ENCODE measurements at regions not wholly inside any gene's neighbourhood (a gene's known extent, or its start where the extent isn't known, plus 50 kb on each side); places are given as distances from the start of the nearest gene placed in this dataset.
"Not testable (repeated sequence)": the region's sequence is repeated elsewhere in the genome, so short reads cannot be mapped to it uniquely, and the experiment has no call there.

- not testable (repeated sequence) for DNase-seq (ENCODE audit: low spot score)
These were observed 195.3 kb upstream of the PRSS16 start for GRCh38 chr6:27052082-27052730.

DNA sequence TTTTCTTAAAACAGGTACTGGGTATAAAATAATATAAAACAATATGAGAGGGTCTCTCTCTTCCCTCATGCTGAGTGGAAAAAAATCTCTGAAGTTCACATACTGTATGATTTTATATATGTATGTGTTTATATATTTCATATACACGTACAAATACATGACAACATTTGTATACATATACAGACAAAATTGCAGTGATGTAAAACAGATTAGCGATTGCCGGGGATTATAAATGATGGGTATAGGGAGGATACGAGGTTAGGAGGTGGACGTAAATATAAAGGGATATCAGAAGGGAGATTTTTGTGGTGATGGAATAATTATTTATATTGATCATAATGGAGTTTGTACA lies 194.8 kb upstream of the PRSS16 start:
- DNase-seq (ENCODE audit: low spot score), result no peak

- no peak for DNase-seq (ENCODE audit: low spot score)
These were observed 193.8 kb upstream of the PRSS16 start for GRCh38 chr6:27053738-27054137.

GRCh38 chr6:27056615-27057014 lies 190.9 kb upstream of the PRSS16 start:
- DNase-seq (ENCODE audit: low spot score), result no peak

DNA sequence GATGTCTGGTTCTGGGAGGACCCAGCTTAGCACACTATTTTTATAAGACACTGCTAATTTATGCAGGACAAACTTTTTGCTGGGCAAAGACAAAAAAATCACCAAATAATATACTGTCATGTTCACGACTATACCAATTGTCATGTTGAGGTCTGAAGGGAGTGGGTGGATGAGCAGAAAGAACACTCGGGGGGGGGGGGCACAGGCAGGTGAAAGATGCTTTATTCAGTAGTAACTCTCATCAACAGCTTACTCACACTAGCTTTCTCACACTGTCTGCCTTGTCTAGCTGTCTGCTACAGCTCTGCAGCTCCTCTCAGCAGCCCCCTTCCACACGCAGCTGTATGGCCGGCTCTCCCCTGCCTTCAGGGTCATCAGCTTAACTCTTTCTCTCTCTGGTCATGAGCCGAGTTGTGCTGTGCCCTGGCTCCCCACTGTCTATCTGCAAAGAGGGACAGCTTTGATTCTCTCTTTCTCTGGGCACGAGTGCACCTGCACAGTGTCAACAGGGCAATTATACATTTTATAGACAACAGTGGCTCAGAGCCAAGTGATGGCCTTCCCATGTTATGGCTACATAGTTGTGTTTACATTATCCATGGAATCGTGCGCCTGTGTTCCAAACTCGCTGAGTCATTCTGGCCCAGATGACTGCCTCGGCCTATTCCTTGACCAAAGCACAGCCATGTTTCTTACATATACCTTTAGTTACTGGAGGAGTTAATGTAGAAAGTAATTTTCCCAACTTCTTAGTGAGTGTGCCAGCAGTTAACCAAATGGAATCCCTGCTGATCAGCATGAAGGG lies 187.7 kb upstream of the PRSS16 start:
- DNase-seq (ENCODE audit: low spot score), result peak; percentile 20

DNA sequence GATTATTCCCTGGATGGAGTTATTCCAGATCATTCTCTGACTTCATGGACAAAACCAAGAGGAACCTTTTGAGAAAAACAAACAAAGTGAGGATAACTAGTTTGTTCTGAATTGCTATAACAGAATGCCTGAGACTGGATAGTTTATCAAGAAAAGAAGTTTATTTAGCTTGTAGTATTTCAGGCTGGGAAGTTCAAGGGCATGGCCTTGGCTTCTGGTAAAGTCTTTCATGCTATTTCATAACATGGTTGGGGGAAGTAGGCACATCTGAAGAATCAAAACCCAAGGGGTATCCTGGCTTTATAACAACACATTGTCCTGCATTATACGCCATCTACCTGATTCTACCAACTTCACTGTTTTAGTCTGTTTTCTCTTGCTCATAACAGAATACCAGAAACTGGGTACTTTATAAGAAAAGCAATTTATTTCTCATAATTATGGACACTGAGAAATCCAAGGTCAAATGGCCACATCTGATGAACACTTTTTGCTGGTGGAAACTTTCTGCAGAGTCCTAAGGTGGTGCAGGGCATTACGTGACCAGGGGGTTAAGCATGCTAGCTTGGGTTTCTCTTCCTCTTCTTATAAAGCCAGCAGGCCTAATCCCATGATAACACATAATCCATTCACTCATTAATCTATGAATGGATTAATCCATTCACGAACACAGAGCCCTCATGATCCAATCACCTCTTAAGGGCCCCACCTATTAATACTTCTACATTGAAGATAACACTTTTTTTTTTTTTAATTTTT lies 186.1 kb upstream of the PRSS16 start:
- no peak for DNase-seq (ENCODE audit: low spot score)

GRCh38 chr6:27062755-27063154 lies 184.7 kb upstream of the PRSS16 start:
- no peak for DNase-seq (ENCODE audit: low spot score)

DNA sequence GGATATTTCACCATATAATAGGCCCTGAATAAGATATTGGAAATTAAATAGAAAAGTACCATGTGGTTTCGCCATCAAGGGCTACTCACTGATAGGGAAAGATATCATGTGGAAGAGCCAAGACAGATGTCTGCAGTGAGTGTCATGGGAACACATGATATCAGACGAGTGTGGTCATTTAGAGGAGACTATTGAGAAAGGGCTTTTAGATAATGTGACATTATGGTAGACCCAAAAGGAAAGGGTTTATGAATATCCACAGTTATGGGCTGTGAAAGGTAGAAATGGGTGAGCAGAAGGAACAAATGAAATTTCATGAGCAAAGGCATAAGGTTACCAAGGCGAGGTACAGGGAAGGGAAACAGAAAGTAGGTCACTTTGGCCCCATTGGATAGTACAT lies 182.3 kb upstream of the PRSS16 start:
- DNase-seq (ENCODE audit: low spot score), result no peak

GRCh38 chr6:27066381-27066780 lies 181.1 kb upstream of the PRSS16 start:
- no peak for DNase-seq (ENCODE audit: low spot score)

GRCh38 chr6:27066802-27067201 lies 180.7 kb upstream of the PRSS16 start:
- DNase-seq (ENCODE audit: low spot score), result no peak

GRCh38 chr6:27073441-27073840 lies 174.1 kb upstream of the PRSS16 start:
- no peak for DNase-seq (ENCODE audit: low spot score)

- DNase-seq (ENCODE audit: low spot score), result no peak
These were observed 171.4 kb upstream of the PRSS16 start for GRCh38 chr6:27076116-27076515.

DNA sequence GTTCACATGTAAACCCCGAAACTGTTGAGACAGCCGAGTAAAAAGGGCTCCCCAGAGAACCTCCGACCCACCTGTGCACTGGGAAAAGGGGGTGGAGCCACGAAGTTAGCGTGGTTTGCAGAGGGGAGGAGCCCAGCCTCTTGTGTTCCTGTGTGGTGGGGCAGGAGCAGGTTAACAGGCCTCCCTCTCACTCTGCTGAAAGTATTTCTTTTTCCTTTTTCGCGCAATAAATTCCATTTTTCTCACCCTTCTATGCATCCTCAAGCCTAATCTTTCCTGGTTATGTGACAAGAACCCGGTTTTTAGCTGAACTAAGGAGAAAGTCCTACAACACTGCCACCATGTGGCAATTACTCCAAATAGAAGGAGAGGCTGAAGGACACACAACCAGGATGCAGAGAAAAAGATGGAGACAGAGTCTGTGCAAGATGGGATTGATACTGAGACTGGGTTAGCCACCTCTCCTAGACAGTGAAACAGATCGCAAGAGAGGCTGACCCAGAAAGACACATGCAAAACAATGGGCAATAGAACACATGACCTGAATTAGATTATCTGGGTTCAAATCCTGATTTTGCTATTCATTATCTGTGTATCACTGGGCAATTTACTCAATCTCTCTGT lies 168.7 kb upstream of the PRSS16 start:
- peak; percentile 85 for DNase-seq (ENCODE audit: low spot score)

GRCh38 chr6:27081188-27081587 lies 166.3 kb upstream of the PRSS16 start:
- no peak for DNase-seq (ENCODE audit: low spot score)

DNA sequence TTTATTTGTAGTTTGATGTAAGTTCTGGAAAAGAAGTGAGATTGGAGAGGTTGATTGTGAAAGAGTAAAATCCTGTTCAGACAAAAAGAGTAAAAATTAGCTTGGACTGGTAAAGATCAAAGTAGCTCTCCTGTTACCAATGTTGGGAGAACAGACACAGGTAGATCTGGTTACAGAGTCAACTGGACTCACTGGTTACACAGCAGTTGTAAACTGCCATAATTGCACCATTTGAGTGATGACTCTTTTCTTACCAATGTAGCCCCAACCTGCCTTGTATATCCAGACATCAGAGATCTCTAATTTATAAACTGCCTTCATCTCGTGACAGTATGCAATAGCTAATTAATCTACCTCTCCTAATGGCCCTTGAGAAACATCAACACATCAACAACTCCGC lies 165.6 kb upstream of the PRSS16 start:
- no peak for DNase-seq (ENCODE audit: low spot score)

DNA sequence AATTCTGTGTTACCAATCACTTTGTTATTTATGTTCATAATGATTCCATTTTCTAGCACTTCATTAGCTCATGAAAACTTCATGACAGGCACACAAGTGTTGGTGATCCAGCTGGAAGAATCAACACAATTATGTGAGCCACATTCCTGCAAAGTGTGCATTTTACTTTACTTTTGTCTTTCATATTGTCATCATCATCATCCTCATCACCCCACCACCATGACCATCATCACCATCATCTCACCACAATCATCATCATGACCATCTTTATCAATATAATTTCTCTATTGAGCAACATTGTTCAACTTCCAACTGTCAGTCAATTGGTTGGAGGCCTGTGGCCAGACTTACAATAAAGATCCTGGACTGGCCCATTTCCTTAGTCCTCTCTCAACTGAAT lies 159.4 kb upstream of the PRSS16 start:
- no peak for DNase-seq (ENCODE audit: low spot score)

DNA sequence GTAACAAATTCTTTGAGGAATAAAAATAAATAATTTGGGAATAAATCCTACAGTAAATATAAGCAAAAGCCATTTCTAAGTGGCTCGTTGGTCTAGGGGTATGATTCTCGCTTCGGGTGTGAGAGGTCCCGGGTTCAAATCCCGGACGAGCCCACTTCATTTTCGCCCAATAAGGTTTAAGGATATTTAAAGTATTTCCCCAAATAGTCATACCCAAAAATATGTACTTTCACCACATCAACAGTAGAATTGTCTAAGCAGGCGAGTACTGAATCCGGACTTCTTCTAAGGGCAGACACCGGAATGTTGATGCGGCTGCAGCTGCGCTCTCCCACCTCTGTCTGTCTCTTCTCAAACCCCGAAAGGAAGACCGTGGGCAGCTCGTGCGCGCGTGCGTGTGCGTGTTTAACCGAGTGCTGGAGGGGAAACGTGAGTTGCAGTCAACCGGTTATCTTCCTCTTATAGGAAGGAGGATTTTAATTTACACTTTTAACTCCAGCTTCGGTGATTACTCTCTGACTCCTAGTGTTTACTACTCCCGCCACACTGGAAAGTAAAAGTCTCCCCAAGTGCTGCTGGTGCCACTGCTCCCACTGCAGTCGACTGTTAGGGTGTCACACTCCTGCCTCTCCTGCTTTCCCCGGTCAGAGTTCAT lies 155.7 kb upstream of the PRSS16 start:
- DNase-seq (ENCODE audit: low spot score), result peak; percentile 63

DNA sequence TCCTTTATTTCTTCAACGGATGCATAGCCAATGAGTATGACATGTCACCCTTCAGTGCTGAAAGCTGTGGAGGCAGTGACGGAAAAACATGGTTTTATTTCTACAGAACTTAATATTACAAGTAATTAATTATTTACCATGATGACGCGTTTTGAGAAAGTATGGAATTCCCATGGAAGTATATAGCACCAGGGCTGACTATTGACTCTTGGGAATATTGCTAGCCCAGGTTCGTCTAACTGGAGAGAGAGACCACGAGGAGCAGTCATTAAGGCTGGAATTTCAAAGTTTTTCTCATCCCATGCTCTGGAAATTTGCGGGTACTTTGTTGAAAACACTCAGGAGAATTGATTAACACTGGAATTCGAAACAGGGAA lies 155.2 kb upstream of the PRSS16 start:
- DNase-seq (ENCODE audit: low spot score), result no peak

- no peak for DNase-seq (ENCODE audit: low spot score)
These were observed 151.6 kb upstream of the PRSS16 start for GRCh38 chr6:27095914-27096313.

DNA sequence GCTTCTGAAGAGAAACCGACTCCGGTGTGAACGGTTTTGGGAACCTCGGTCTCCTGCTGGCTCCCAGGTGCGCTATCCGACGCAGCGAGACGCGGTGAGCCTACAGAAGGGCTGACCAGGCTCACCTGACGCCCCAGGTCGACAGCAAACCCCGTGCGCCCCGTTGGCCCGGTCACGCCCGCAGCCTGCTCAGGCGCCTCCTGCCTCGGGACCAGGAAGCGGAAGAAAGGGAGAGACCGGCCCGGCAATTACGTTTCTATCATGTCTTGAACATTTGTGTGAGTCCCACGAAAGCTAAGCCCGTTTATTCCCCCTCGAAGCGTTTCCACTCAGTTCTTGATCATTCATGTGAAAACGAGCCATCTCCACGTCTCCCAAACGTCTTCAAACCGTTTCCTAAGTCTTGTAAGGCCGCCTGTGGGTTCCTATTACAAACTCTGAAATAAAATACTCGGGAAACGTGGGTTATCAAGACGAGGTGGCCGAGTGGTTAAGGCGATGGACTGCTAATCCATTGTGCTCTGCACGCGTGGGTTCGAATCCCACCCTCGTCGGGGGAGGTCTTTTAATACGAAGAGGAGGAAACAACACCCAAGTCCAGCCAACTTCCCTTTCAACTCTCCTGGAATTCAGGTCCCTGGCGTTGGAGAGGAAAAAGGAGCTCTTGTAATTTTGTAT lies 150.5 kb upstream of the PRSS16 start:
- no peak for DNase-seq (ENCODE audit: low spot score)

DNA sequence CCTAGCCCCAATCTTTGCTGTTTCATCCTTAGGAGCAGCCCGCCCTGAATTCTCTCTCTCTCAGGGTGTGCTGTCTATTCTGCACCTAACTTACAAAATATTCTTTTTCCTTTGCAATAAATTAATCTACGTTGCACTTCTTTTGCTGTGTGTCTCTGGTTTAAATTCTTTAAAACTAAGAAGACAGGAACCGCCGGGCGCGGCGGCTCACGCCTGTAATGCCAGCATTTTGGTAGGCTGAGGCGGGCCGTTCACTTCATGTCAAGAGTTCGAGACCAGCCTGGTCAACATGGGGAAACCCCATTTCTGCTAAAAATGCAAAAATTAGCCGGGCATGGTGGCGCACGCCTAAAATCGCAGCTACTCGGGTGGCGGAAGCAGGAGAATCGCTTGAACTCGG lies 148.5 kb upstream of the PRSS16 start:
- no peak for DNase-seq (ENCODE audit: low spot score)

Data from HT-29 (cell line).